DMS 273 treated with DMSO at 0.1 percent for 48 hours (cell line): ENCODE measurements at regions not wholly inside any gene's neighbourhood (a gene's known extent, or its start where the extent isn't known, plus 50 kb on each side); places are given as distances from the start of the nearest gene placed in this dataset.
"Not testable (repeated sequence)": the region's sequence is repeated elsewhere in the genome, so short reads cannot be mapped to it uniquely, and the experiment has no call there.

Source experiments
- DNase-seq: peaks from one replicate; lab custom pipeline; 2025; lab: John Stamatoyannopoulos, UW

- no peak for DNase-seq
Observed at GRCh38 chr3:35144011-35144410, 495.3 kb upstream of the ARPP21 start.

DNA sequence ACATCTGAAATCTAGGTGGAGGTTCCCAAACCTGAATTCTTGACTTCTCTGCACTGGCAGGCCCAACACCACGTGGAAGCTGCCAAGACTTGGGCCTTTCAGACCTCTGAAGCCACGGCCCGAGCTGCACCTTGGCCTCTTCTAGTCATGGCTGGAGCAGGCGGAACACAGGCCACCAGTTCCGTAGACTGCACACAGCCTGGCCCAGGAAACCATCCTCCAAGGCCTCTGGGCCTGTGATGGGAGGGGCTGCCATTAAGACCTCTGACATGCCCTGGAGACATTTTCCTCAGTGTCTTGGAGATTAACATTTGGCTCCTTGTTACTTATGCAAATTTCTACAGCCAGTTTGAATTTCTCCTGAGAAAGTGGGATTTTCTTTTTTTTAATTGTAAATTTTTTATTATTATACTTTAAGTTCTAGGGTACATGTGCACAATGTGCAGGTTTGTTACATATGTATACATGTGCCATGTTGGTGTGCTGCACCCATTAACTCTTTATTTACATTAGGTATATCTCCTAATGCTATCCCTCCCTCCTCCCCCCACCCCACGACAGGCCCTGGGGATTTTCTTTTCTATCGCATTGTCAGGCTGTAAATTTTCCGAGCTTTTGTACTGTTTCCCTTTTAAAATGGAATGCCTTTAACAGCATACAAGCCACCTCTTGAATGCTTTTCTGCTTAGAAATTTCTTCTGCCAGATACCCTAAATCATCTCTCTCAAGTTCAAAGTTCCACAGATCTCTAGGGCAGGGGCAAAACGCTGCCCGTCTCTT lies 492.9 kb upstream of the ARPP21 start:
- not testable (repeated sequence) for DNase-seq

DNA sequence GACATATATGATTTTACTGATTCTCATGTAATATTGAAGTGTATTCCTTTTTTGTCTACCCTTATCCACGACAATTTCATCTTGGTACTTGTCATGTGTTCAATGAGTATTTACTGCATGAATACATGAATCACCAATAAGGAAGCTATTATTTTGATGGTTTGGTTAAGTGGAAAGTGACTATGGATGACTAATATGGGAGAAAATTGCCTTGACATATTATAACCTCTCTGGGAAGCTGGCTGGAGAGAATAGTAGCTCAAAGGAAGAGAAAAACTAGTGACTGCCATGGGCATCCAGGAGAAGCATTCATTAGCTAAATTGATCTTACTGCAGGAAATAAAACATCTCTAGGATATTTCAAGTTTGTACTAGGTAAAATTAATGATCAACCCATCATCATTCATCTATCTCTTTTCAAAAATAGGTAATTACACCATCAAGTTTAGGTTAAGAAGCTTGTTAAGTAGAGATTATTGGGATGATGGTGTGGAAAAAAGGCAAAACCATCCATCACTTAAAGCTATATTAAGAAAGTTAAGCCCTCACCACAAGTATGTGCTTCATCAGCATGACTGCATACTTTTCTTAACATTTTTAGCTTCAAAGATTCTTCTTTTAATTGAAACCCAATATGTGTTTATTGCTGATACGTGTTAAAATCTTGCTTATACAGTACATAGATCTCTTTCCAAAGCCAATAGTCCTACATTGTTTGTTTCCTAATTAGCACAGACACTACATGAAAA lies 455.2 kb upstream of the ARPP21 start:
- no peak for DNase-seq

DNA sequence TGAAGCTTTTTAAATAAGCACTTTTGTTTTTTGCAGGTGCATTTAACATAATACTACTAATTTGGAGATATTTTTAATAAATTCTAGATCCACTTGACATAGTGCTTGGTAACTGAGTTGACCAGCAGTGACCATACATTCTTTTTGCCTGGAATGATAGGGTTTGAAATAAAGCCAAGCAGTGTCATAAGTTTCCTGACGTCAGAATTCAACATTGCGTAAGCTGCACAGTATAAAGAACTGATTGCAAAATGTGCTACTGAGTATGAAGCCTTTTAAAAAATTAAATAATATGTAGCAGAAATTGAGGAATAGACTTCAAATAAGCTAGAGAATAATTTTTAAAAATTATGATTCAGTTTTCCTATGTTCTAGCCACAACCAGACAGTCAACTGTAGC lies 454.6 kb upstream of the ARPP21 start:
- DNase-seq, result no peak

GRCh38 chr3:35187908-35188307 lies 451.4 kb upstream of the ARPP21 start:
- no peak for DNase-seq

- DNase-seq, result no peak
Observed at GRCh38 chr3:35194666-35195065, 444.7 kb upstream of the ARPP21 start.

GRCh38 chr3:35198857-35199256 lies 440.5 kb upstream of the ARPP21 start:
- no peak for DNase-seq

- DNase-seq, result no peak
Observed at GRCh38 chr3:35200056-35200455, 439.3 kb upstream of the ARPP21 start.

DNA sequence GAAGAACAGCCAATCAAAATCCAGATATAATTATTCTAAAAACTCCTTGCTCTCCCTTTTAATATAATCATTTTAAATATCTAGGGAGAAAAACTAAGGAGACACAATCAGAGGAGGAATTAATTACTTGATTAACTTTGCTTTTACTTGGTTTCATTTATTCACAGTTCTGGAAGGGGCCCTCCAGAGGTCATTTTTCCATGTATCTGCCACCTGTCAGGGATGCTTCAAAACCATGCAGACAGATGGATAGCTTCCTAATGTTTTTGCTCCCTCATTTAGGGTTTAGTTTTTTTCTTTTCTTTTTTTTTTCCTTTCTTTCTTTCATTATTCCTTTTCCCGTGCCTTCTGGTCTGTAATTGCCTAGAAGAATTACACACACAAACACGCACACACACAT lies 438.1 kb upstream of the ARPP21 start:
- no peak for DNase-seq

GRCh38 chr3:35215525-35216500 lies 423.5 kb upstream of the ARPP21 start:
- DNase-seq, result no peak

DNA sequence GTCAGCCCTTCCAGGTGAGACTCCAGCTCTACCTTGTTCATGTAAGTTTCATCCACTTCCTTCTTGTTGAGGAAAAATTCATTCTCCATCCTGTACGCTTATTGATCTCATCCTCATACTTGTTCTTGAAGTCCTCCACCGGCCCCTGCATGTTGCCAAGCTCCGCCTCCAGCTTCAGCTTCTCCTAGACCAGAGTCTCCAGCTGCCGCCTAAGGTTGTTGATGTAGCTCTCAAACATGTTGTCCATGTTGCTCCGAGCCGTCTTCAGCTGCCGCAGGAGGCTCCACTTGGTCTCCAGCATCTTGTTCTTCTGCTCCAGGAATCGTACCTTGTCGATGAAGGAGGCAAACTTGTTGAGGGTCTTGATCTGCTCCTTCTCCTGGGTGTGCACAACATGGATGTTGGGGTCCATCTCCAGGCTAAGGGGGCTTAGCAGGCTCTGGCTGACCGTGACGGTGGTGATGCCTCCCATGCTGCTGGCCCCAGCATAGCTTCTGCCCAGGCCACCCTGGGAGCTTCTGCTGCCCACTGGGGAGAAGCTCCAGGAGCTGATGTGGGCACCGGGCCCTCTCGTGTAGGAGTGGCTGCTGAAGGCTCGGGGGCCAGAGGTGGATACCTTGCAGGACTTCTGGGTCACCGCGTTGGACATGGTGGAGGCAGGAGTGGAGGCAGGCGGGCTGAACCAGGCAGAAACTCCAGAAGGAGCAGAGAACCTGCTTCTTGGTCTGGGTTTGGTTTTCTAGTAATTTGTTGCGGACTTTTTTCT lies 422.6 kb upstream of the ARPP21 start:
- no peak for DNase-seq

DNA sequence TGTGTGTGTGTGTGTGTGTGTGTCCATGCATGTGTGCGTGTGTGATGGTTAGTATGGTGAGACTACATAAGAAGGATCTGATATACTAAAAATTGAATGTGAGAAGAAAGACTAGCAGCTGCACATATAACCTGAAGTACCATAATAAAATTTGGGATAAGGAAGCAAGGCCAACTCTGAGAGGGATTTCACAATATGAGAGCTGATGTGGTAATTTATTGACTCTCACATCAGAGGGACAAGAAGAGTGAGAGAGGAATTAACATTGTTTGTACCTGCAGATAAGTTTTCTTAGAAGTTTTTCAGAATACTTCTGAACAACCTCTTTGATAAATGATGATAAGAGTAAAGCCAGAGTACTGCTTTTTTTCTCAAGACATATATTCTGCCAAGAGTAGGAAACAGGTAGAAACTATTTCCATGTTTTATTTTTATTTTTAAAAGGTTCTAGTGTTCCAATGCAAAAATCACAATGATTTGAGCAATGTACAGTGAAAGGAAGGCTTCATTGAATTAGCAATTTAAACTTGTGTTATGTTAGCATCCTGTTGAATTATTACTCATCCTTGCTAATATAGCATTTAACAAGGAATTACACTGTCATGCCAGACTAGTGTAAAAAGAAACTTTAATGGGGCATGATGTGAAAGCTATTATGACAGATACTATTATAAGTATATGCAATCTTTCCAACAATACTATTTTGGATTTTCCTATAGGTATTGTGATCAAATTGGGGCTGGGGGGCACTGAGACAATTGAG lies 415.5 kb upstream of the ARPP21 start:
- no peak for DNase-seq

GRCh38 chr3:35224565-35225295 lies 414.6 kb upstream of the ARPP21 start:
- no peak for DNase-seq

GRCh38 chr3:35241236-35241635 lies 398.1 kb upstream of the ARPP21 start:
- DNase-seq, result no peak

DNA sequence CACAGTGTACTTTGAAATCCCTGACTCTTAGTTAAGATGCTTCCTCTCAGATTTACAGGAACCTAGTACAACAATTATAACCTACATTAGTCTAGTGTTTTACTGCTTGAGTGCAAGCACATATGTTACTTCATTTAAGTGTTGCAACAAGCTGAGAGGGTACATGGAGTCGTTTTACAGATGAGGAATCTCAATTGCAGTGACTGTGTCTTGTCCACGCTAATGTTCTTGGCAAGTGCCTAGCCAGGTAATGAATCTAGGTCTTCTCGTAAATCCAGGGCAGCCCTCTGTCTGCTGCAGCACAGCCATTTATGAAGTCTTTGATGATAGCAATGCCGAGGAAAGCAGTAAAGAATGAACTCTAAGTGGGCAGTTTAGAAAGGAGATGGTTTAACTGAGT lies 384.4 kb upstream of the ARPP21 start:
- DNase-seq, result no peak

- DNase-seq, result no peak
Observed at GRCh38 chr3:35257641-35258040, 381.7 kb upstream of the ARPP21 start.

- no peak for DNase-seq
Observed at GRCh38 chr3:35262406-35262805, 376.9 kb upstream of the ARPP21 start.

DNA sequence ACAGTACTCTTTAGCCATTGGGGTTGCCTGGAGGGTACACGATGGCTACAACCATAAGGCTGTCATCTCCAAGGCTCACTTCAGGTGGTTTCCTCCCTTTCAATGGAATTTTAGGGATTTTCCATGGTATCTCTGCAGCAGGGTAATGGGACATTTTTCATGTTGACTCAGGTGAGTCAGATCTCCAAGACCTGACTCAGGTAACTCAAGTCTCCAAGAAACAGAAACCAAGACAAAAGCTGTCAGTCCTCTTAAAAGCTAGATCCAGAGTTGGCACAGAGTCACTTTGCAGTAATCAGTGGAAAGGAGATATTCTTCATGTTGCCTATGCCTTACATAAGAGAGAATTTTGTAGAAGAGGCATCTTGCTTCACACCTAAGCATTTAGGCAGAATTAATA lies 375.8 kb upstream of the ARPP21 start:
- no peak for DNase-seq

DNA sequence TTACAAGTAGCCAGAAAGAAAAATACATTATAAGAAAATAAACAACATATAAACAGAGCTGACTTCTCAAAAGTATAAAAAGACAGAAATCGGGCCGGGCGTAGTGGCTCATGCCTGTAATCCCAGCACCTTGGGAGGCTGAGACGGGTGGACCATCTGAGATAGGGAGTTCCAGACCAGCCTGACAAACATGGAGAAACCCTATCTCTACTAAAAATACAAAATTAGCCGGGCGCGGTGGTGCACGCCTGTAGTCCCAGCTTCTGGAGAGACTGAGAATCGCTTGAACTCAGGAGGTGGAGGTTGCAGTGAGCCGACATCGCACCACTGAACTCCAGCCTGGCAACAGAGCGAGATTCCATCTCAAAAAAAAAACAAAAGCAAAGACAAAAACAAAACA lies 373.3 kb upstream of the ARPP21 start:
- DNase-seq, result not testable (repeated sequence)

DNA sequence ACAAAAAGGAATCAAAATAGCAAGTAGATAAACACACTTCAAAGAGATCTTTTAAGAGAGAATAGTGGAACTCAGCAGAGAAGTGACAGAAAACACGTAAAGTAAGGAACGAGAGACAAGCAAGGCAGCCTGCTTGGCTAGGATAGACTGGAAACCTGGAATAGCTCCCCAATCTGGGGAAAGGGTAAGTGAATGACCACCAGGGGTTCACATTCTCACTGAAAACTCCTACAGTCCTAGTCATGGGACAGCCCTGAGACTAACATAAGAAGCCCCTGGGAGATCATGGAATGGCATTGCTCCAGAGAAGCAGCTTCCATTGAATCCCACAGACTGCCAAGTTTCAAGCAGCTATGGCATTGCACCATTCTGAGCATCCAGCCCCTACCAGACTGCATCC lies 363.6 kb upstream of the ARPP21 start:
- DNase-seq, result no peak
